Trophoblast cell (in vitro differentiated cells and primary cell): ENCODE measurements at regions not wholly inside any gene's neighbourhood (a gene's known extent, or its start where the extent isn't known, plus 50 kb on each side); places are given as distances from the start of the nearest gene placed in this dataset.

ENCODE experiments used
- DNase-seq, 2 donors: peaks; one replicate each; pipeline ENCODE4 v3.0.0-alpha.2; 2016
- H2AFZ ChIP-seq: 2 replicates; pipeline ENCODE4 v1.6.1; 2013; ENCODE audit warnings: low read length, moderate library complexity, mild to moderate bottlenecking; ENCODE audit not compliant: insufficient read depth, poor library complexity
- H2AK5ac ChIP-seq: 2 replicates; pipeline ENCODE4 v1.6.1; 2013; ENCODE audit warnings: mild to moderate bottlenecking, low read length
- H2BK120ac ChIP-seq: 2 replicates; pipeline ENCODE4 v1.6.1; 2013; ENCODE audit warnings: low read length, mild to moderate bottlenecking, moderate library complexity; ENCODE audit not compliant: insufficient read depth, poor library complexity
- H2BK12ac ChIP-seq: 2 replicates; pipeline ENCODE4 v1.6.1; 2013; ENCODE audit warnings: mild to moderate bottlenecking, low read length, moderate library complexity
- H2BK5ac ChIP-seq: 2 replicates; pipeline ENCODE4 v1.6.1; 2013; ENCODE audit warnings: low read length, low read depth, moderate library complexity, mild to moderate bottlenecking; ENCODE audit not compliant: poor library complexity
- H3K14ac ChIP-seq: 2 replicates; pipeline ENCODE4 v1.6.1; 2013; ENCODE audit warnings: mild to moderate bottlenecking, low read length
- H3K18ac ChIP-seq: 2 replicates; pipeline ENCODE4 v1.6.1; 2013; ENCODE audit warnings: mild to moderate bottlenecking, low read length
- H3K23ac ChIP-seq: 2 replicates; pipeline ENCODE4 v1.6.1; 2013; ENCODE audit warnings: low read length
- H3K27ac ChIP-seq: 2 replicates; pipeline ENCODE4 v1.5.1; 2013; ENCODE audit warnings: low read depth, mild to moderate bottlenecking, inconsistent platforms, low read length, moderate library complexity
- H3K27me3 ChIP-seq: 2 replicates; pipeline ENCODE4 v1.6.1; 2013; ENCODE audit warnings: inconsistent platforms, mild to moderate bottlenecking, low read length, moderate library complexity; ENCODE audit not compliant: insufficient read depth
- H3K36me3 ChIP-seq, 2 experiments: 1 replicate in 1 of 2; 2 replicates in 1 of 2; pipeline ENCODE4 v1.6.1; 2013; ENCODE audit warnings: low read length in 2 of 2, mild to moderate bottlenecking in 2 of 2, moderate library complexity in 1 of 2; ENCODE audit not compliant: insufficient read depth in 2 of 2, control insufficient read depth in 1 of 2
- H3K4ac ChIP-seq: 2 replicates; pipeline ENCODE4 v1.6.1; 2013; ENCODE audit warnings: low read depth, mild to moderate bottlenecking, low read length, moderate library complexity
- H3K4me1 ChIP-seq, 2 experiments: 1 replicate in 1 of 2; 2 replicates in 1 of 2; pipeline ENCODE4 v1.6.1; 2013; ENCODE audit warnings: low read length in 2 of 2, mild to moderate bottlenecking in 2 of 2, moderate library complexity in 1 of 2; ENCODE audit not compliant: insufficient read depth in 2 of 2, control insufficient read depth in 1 of 2
- H3K4me2 ChIP-seq: 2 replicates; pipeline ENCODE4 v1.6.1; 2013; ENCODE audit warnings: inconsistent platforms, mild to moderate bottlenecking, low read length, moderate library complexity
- H3K4me3 ChIP-seq: 2 replicates; pipeline ENCODE4 v1.5.1; 2013; ENCODE audit warnings: mild to moderate bottlenecking, low read depth, low read length, inconsistent platforms
- H3K79me1 ChIP-seq: one replicate; pipeline ENCODE4 v1.6.1; 2013; ENCODE audit warnings: low read length
- H3K79me2 ChIP-seq: 2 replicates; pipeline ENCODE4 v1.6.1; 2013; ENCODE audit warnings: low read length, mild to moderate bottlenecking; ENCODE audit not compliant: control insufficient read depth, insufficient read depth, poor library complexity
- H3K9ac ChIP-seq: 2 replicates; pipeline ENCODE4 v1.6.1; 2013; ENCODE audit warnings: mild to moderate bottlenecking, low read length
- H3K9me3 ChIP-seq: 2 replicates; pipeline ENCODE4 v1.6.1; 2013; ENCODE audit warnings: low read depth, mild to moderate bottlenecking, control low read depth, inconsistent platforms, low read length; ENCODE audit not compliant: insufficient read depth
- H4K12ac ChIP-seq: 2 replicates; pipeline ENCODE4 v1.6.1; 2013; ENCODE audit warnings: low read depth, mild to moderate bottlenecking, low read length, moderate library complexity
- H4K8ac ChIP-seq: 2 replicates; pipeline ENCODE4 v1.6.1; 2013; ENCODE audit warnings: low read depth, mild to moderate bottlenecking, low read length, moderate library complexity
- H4K91ac ChIP-seq: one replicate; pipeline ENCODE4 v1.6.1; 2013; ENCODE audit warnings: low read depth, mild to moderate bottlenecking, low read length, moderate library complexity
- WGBS: extraction: QIAGEN DNeasy Blood & Tissue Kit; methylation state at CpG from one replicate; pipeline ENCODE4 v1.1.7; 2013; ENCODE audit warnings: missing lambda C conversion rate; ENCODE audit not compliant: insufficient read length, insufficient coverage; ENCODE audit errors: extremely low coverage; 5-methylcytosine and 5-hydroxymethylcytosine counted together

DNA sequence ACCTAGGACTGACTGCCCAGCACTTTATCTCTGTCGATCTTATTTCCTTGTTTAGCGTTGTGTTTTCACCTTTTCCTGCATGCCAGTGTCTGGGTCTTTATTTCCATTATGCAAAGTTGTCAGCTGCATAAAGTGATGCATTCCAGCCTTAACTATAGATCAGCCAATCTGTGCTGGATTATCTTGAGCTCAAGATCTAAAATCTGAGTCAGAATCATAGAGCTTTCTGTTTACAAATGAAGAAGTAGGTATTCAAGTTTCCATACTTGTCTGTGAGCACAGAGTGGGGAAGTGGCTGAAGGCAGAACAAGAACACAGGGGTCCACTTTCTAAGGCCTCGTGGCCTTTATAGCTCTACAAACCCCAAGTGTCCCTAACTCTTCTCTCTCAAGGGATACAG is 82.4 kb upstream of the PLCL2 start:
- peaks cover 4% of the 10 kb centered on the region in 2 experiments for H3K4me1 ChIP-seq
- H3K4me3 ChIP-seq, result no peak overlapping the region
- no peak overlapping the region for H2BK12ac ChIP-seq
- DNase-seq, result peak; percentile 56 to 92
- H2AK5ac ChIP-seq, result no peak overlapping the region
- no peak overlapping the region for H2BK5ac ChIP-seq
- H3K23ac ChIP-seq, result no peak overlapping the region
- no peak overlapping the region for H3K14ac ChIP-seq
- H4K12ac ChIP-seq, result no peak overlapping the region
- H3K27me3 ChIP-seq, result no peaks in the 10 kb centered on the region
- H3K4ac ChIP-seq, result no peak overlapping the region
- H3K18ac ChIP-seq, result no peak overlapping the region
- peaks cover 2% of the 10 kb centered on the region for H3K9me3 ChIP-seq
- peaks cover 14% of the 10 kb centered on the region for H3K79me1 ChIP-seq
- no peak overlapping the region for H4K91ac ChIP-seq
- no peak overlapping the region for H4K8ac ChIP-seq
- no CpG with 5 or more reads among the region's 3 CpGs for WGBS
- no peak overlapping the region for H2AFZ ChIP-seq
- peak overlapping the region; percentile 49 for H2BK120ac ChIP-seq
- no peak overlapping the region for H3K9ac ChIP-seq
- no peaks in the 10 kb centered on the region for H3K79me2 ChIP-seq
- H3K27ac ChIP-seq, result peak overlapping the region; percentile 21
- H3K4me2 ChIP-seq, result no peak overlapping the region
- no peaks in the 10 kb centered on the region for H3K36me3 ChIP-seq

DNA sequence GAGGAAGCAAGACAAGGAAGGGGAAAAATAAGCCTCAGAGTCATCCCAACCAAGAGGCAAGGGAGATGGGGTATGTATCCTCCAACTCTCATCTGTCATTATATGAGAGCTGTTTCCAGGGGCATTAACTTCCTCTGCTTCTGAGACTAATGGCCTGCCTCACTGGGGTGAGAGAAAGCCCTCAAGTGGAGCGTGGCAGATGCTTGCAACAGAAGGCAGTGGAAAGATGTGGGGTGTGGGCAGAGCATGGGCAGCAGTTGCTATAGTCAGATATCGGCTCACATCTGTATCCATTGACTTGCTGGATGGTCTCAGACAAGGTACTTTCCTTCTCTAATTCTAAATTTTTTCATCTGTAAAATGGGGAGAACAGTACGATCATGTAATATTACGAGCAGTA is 81.7 kb upstream of the PLCL2 start:
- Histone ChIP-seq H3K23ac (no peak overlapping the region), H3K27ac (no peak overlapping the region), H2BK5ac (no peak overlapping the region), H3K79me1 (peaks cover 8% of the 10 kb centered on the region), H4K91ac (peak overlapping the region; percentile 63), H3K14ac (peak overlapping the region; percentile 17), H2AK5ac (peak overlapping the region; percentile 18), H3K36me3 (no peaks in the 10 kb centered on the region), H3K4me1 (peaks cover 0 to 4% of the 10 kb centered on the region in 2 experiments), H2BK12ac (no peak overlapping the region), H3K4ac (no peak overlapping the region), H4K12ac (no peak overlapping the region), H3K4me3 (no peak overlapping the region), H2AFZ (no peak overlapping the region), H3K18ac (no peak overlapping the region), H3K9me3 (no peaks in the 10 kb centered on the region), H3K27me3 (no peaks in the 10 kb centered on the region), H2BK120ac (no peak overlapping the region), H4K8ac (no peak overlapping the region), H3K4me2 (peak overlapping the region; percentile 8), H3K9ac (no peak overlapping the region), H3K79me2 (no peaks in the 10 kb centered on the region)
- WGBS, result no CpG with 5 or more reads among the region's 4 CpGs
- no peak for DNase-seq

DNA sequence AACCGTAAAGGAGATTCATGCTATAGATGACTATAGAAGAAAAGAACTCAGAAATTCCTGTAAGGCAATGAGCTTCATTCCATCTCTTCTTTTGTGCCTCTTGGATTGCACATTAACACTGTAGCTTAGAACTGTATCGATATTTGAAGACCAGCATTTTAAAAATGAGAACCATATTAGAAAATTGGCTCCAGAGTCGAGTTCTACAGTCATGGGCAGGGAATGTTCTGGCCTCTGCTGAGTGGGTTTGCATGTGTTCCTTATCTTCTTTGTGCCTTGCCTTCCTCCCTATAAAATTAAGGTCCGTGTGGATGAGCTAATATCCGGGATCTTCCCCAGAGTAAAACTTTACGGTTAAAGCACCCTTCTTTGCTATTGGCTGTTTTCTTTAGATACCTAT is 77.4 kb upstream of the PLCL2 start:
- Histone ChIP-seq H3K4me3 (no peak overlapping the region), H2AFZ (no peak overlapping the region), H2BK120ac (no peak overlapping the region), H3K27me3 (no peaks in the 10 kb centered on the region), H3K36me3 (no peaks in the 10 kb centered on the region), H2BK12ac (no peak overlapping the region), H3K23ac (no peak overlapping the region), H2AK5ac (no peak overlapping the region), H3K9me3 (no peaks in the 10 kb centered on the region), H3K14ac (no peak overlapping the region), H2BK5ac (no peak overlapping the region), H3K4ac (no peak overlapping the region), H3K27ac (no peak overlapping the region), H3K79me1 (peaks cover 2% of the 10 kb centered on the region), H3K79me2 (no peaks in the 10 kb centered on the region), H4K8ac (no peak overlapping the region), H3K18ac (no peak overlapping the region), H4K91ac (no peak overlapping the region), H3K9ac (no peak overlapping the region), H4K12ac (no peak overlapping the region), H3K4me1 (no peaks in the 10 kb centered on the region), H3K4me2 (no peak overlapping the region)
- no CpG with 5 or more reads among the region's 6 CpGs for WGBS
- peak in 1 of 2 donors; percentile 70 for DNase-seq

DNA sequence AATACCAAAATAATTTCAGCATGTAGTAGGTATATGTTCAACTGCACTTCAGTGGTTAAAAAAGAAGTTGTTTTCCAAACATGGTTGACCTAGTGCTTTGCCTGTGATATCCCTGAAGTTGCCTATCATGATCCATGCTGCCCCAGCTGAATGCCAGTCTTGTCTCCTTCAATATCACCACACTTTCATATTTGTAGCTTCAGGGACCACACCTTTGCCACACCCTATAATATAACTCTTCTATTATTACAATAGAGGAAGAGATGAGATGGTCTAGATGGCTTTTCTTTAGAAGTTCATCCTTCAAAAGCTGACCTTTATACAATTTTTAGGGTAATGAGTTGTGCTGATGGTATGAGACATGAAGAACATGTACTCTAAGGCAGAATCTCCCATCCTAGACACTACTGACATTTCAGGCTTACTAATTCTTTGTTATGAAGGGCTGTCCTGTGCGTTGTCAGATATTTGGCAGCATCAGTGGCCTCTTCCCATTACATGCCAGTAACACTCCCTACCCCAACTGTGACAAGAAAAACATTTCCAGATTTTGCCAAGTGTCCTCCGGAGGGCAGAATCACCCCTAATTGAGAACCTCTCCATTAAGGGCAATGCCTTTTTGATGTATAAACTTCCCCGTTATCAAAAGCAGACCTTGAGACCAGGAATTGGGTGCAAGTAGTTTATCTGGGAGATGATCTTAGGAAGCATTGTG is 76.2 kb upstream of the PLCL2 start:
- Histone ChIP-seq H3K79me1 (no peaks in the 10 kb centered on the region), H3K14ac (no peak overlapping the region), H2BK12ac (no peak overlapping the region), H3K27me3 (no peaks in the 10 kb centered on the region), H3K23ac (no peak overlapping the region), H3K4me1 (no peaks in the 10 kb centered on the region), H3K79me2 (no peaks in the 10 kb centered on the region), H3K27ac (no peak overlapping the region), H2BK5ac (no peak overlapping the region), H4K91ac (no peak overlapping the region), H2AFZ (no peak overlapping the region), H4K12ac (no peak overlapping the region), H3K9me3 (no peaks in the 10 kb centered on the region), H3K9ac (no peak overlapping the region), H3K4me3 (no peak overlapping the region), H2BK120ac (no peak overlapping the region), H3K36me3 (no peaks in the 10 kb centered on the region), H3K4me2 (no peak overlapping the region), H4K8ac (no peak overlapping the region), H3K4ac (no peak overlapping the region), H2AK5ac (no peak overlapping the region), H3K18ac (no peak overlapping the region)
- WGBS, result no CpG with 5 or more reads among the region's 3 CpGs
- DNase-seq, result no peak
